SK-N-SH (cell line): ENCODE measurements at regions not wholly inside any gene's neighbourhood (a gene's known extent, or its start where the extent isn't known, plus 50 kb on each side); places are given as distances from the start of the nearest gene placed in this dataset.

ENCODE experiments used
- CTCF ChIP-seq: fragments of 200-600 bp; sonication (generic); IDR thresholded peaks from 2 replicates; pipeline ENCODE4 v1.6.1; 2017; ENCODE audit warnings: antibody characterized with exemption, mild to moderate bottlenecking, moderate library complexity
- POLR2AphosphoS5 ChIP-seq: IDR thresholded peaks from 2 replicates; pipeline ENCODE4 v1.6.1; 2012; ENCODE audit warnings: low read depth, low read length

- TF ChIP-seq CTCF (no peak), POLR2AphosphoS5 (no peak)
Measured at GRCh38 chr7:109049366-109049765, 479.7 kb downstream of the DNAJB9 start.
